ENCODE measurements at regions not wholly inside any gene's neighbourhood (a gene's known extent, or its start where the extent isn't known, plus 50 kb on each side); places are given as distances from the start of the nearest gene placed in this dataset.

GRCh38 chr13:64704121-64704649, 2526.0 kb downstream of the PCDH9 start (continued):
- TF ChIP-seq RELA (CRISPR knock-in tag; IDR thresholded peaks at IDR 0.05; ENCODE audit: borderline replicate concordance) = no peak
- TF ChIP-seq GABPB1 (CRISPR knock-in tag; IDR thresholded peaks at IDR 0.05) = no peak
- TF ChIP-seq FOXP1 (CRISPR knock-in tag; IDR thresholded peaks at IDR 0.05; ENCODE audit: borderline replicate concordance) = no peak
- TF ChIP-seq ELF4 (CRISPR knock-in tag; IDR thresholded peaks at IDR 0.05; ENCODE audit: low read depth) = no peak
- no peak for TF ChIP-seq FOXK1 (CRISPR knock-in tag; IDR thresholded peaks at IDR 0.05)
- no peak for TF ChIP-seq RORB (CRISPR knock-in tag; IDR thresholded peaks at IDR 0.05)

GRCh38 chr13:64697226-64697625, 2532.9 kb downstream of the PCDH9 start:
- POLR2A ChIA-PET = no interaction called here
- peaks cover 10% of the 10 kb centered on the region for H3K9me3 Mint-ChIP-seq
- H3K36me3 Mint-ChIP-seq = peaks cover 8% of the 10 kb centered on the region
- no peak overlapping the region for H3K4me3 Mint-ChIP-seq
- CTCF ChIA-PET = no interaction called here
- H3K27me3 Mint-ChIP-seq (ENCODE audit: low read depth) = no peaks in the 10 kb centered on the region
- H3K4me1 Mint-ChIP-seq = no peaks in the 10 kb centered on the region
- TF ChIP-seq SOX15 (CRISPR knock-in tag; IDR thresholded peaks at IDR 0.05) (no peak), NFATC4 (CRISPR knock-in tag; IDR thresholded peaks at IDR 0.05) (no peak), NFE2L1 (CRISPR knock-in tag; IDR thresholded peaks at IDR 0.05) (no peak), USF1 (CRISPR knock-in tag; IDR thresholded peaks at IDR 0.05) (no peak), E2F1 (CRISPR knock-in tag; IDR thresholded peaks at IDR 0.05) (no peak), ZNF138 (CRISPR knock-in tag; conservative IDR thresholded peaks at IDR 0.05) (no peak), ZNF232 (CRISPR knock-in tag; IDR thresholded peaks at IDR 0.05) (no peak), CREB1 (CRISPR knock-in tag; IDR thresholded peaks at IDR 0.05) (no peak), ATF2 (CRISPR knock-in tag; IDR thresholded peaks at IDR 0.05; ENCODE audit: borderline replicate concordance, low read depth) (no peak), HMGA2 (CRISPR knock-in tag; IDR thresholded peaks at IDR 0.05) (no peak)
- DNase-seq (ENCODE audit: low spot score) = no peak
- ATAC-seq = no peak
- H3K27ac Mint-ChIP-seq = no peak overlapping the region

- POLR2A ChIA-PET = no interaction called here
- ATAC-seq (no peak), DNase-seq (ENCODE audit: low spot score) (no peak)
- H3K27ac Mint-ChIP-seq = no peak overlapping the region
- H3K27me3 Mint-ChIP-seq (ENCODE audit: low read depth) = no peaks in the 10 kb centered on the region
- H3K4me1 Mint-ChIP-seq = peaks cover 24% of the 10 kb centered on the region
- peaks cover 9% of the 10 kb centered on the region for H3K36me3 Mint-ChIP-seq
- peaks cover 27% of the 10 kb centered on the region for H3K9me3 Mint-ChIP-seq
- CTCF ChIA-PET = no interaction called here
- H3K4me3 Mint-ChIP-seq = no peak overlapping the region
- TF ChIP-seq SOX15 (CRISPR knock-in tag; IDR thresholded peaks at IDR 0.05) = no peak
- TF ChIP-seq ATF3 (CRISPR knock-in tag; conservative IDR thresholded peaks at IDR 0.05) = no peak
- TF ChIP-seq TEAD4 (CRISPR knock-in tag; IDR thresholded peaks at IDR 0.05) = no peak
- no peak for TF ChIP-seq STAT6 (CRISPR knock-in tag; conservative IDR thresholded peaks at IDR 0.05; ENCODE audit: low read depth)
- TF ChIP-seq USF1 (CRISPR knock-in tag; IDR thresholded peaks at IDR 0.05) = no peak
- TF ChIP-seq ELF4 (CRISPR knock-in tag; IDR thresholded peaks at IDR 0.05; ENCODE audit: low read depth) = no peak
- TF ChIP-seq FOXP4 (CRISPR knock-in tag; IDR thresholded peaks at IDR 0.05) = no peak
- no peak for TF ChIP-seq JAZF1 (CRISPR knock-in tag; IDR thresholded peaks at IDR 0.05)
- TF ChIP-seq MXD4 (CRISPR knock-in tag; IDR thresholded peaks at IDR 0.05; ENCODE audit: borderline replicate concordance) = no peak
- TF ChIP-seq SMAD3 (CRISPR knock-in tag; IDR thresholded peaks at IDR 0.05; ENCODE audit: borderline replicate concordance) = no peak
- no peak for TF ChIP-seq CREB1 (CRISPR knock-in tag; IDR thresholded peaks at IDR 0.05)
Observed at GRCh38 chr13:64688893-64689677, 2541.1 kb downstream of the PCDH9 start.
